Natural killer cell (primary cell): ENCODE measurements at regions not wholly inside any gene's neighbourhood (a gene's known extent, or its start where the extent isn't known, plus 50 kb on each side); places are given as distances from the start of the nearest gene placed in this dataset.

Source experiments
- ATAC-seq, 3 donors: fragments of 150-1000 bp in 2 of 3; fragments of 200-7000 bp in 1 of 3; cut with Tn5 transposase; 1 replicate in 1 of 3; 2 replicates in 2 of 3; pipeline ENCODE4 v1.10.0; 2021; ENCODE audit warnings: mild to moderate bottlenecking in 2 of 3, moderate library complexity in 2 of 3
- DNase-seq, 2 donors: peaks; one replicate each; pipeline versions ENCODE4 v3.0.0 to v3.0.0-alpha.2; 2013 to 2021; ENCODE audit warnings: mixed read lengths in 1 of 2
- H3K27ac ChIP-seq: one replicate; pipeline ENCODE4 v1.5.1; 2013; ENCODE audit warnings: mild to moderate bottlenecking, low read length
- H3K27me3 ChIP-seq: one replicate; pipeline ENCODE4 v1.6.1; 2013; ENCODE audit warnings: low read length; ENCODE audit not compliant: control insufficient read depth, insufficient read depth
- H3K36me3 ChIP-seq: one replicate; pipeline ENCODE4 v1.6.1; 2013; ENCODE audit warnings: low read length; ENCODE audit not compliant: control insufficient read depth, insufficient read depth
- H3K4me1 ChIP-seq: one replicate; pipeline ENCODE4 v1.6.1; 2013; ENCODE audit warnings: low read length; ENCODE audit not compliant: control insufficient read depth, insufficient read depth
- H3K4me3 ChIP-seq: one replicate; pipeline ENCODE4 v1.5.1; 2013; ENCODE audit warnings: low read length
- H3K9me3 ChIP-seq: one replicate; pipeline ENCODE4 v1.6.1; 2013; ENCODE audit warnings: low read length; ENCODE audit not compliant: control insufficient read depth, insufficient read depth
- H3K27ac Mint-ChIP-seq, 2 donors: one replicate each; pipeline ENCODE4 v1.8.0; 2022; ENCODE audit warnings: mild to moderate bottlenecking in 2 of 2, mixed read lengths in 2 of 2, moderate library complexity in 1 of 2
- H3K27me3 Mint-ChIP-seq, 2 donors: one replicate each; pipeline ENCODE4 v1.8.0; 2022; ENCODE audit warnings: low read depth in 2 of 2, mixed read lengths in 2 of 2
- H3K36me3 Mint-ChIP-seq: one replicate; pipeline ENCODE4 v1.8.0; 2022; ENCODE audit warnings: mixed read lengths
- H3K4me1 Mint-ChIP-seq, 2 donors: one replicate each; pipeline ENCODE4 v1.8.0; 2022; ENCODE audit warnings: mixed read lengths in 2 of 2
- H3K4me3 Mint-ChIP-seq: one replicate; pipeline ENCODE4 v1.8.0; 2022; ENCODE audit warnings: mild to moderate bottlenecking, moderate library complexity, mixed read lengths
- H3K9me3 Mint-ChIP-seq, 2 donors: one replicate each; pipeline ENCODE4 v1.8.0; 2022; ENCODE audit warnings: mixed read lengths in 2 of 2
- WGBS: methylation state at CpG from one replicate; pipeline ENCODE4 v1.1.7; 2013; ENCODE audit warnings: missing lambda C conversion rate; ENCODE audit not compliant: insufficient coverage; 5-methylcytosine and 5-hydroxymethylcytosine counted together
- intact Hi-C: fragments of 100-400 bp; cut with micrococcal nuclease; formaldehyde crosslinking; loops from one replicate; pipeline ENCODE4 v1.14.2; 2022
- TF ChIP-seq, protein P1 (sequence below): fragments of 200-600 bp; IDR thresholded peaks from one replicate; pipeline ENCODE4 v1.8.0; 2022; ENCODE audit warnings: antibody characterized with exemption

DNA sequence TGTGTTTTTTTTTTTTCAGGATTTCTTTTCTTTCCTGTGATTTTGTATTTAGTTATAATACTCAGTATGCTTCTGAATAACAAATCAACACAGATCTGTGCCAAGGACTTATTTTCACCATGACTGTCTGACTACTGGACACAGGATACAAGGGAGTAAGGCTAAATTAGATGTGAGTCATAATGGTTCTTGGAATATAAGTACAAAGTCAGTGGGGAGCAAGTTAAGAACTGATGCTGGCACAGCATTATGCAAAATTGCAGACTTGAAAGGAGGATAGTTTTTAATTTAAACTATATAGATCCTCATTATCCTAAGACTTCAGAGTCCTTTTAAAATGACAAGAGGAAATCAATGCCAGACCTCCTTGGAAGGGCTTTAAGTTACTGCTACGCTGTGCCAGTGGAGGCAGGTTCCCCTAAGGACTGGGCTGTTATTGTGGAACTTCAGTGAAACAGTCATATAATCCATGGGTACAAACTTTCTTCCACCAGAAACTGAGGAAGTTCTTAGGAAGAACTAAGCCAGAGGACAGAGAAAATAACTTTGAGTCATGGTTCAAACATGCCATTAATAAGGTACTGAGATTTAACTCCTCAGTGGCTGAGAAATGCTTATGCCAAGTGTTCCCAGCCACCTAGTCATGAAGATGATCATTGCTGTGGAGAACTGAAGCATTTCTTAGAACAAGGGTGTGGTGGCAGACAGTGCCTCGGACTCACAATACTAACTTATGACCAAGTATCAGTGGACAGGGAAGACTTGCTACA is 531.2 kb downstream of the HTR7 start:
- Mint-ChIP-seq H3K9me3 (peaks cover 8 to 16% of the 10 kb centered on the region in 2 donors), H3K27me3 (no peaks in the 10 kb centered on the region), H3K4me1 (no peaks in the 10 kb centered on the region), H3K36me3 (peaks cover 6% of the 10 kb centered on the region), H3K4me3 (no peak overlapping the region), H3K27ac (no peak overlapping the region)
- Histone ChIP-seq H3K36me3 (no peaks in the 10 kb centered on the region), H3K9me3 (no peaks in the 10 kb centered on the region), H3K4me3 (no peak overlapping the region), H3K27me3 (no peaks in the 10 kb centered on the region), H3K27ac (no peak overlapping the region), H3K4me1 (no peaks in the 10 kb centered on the region)
- TF ChIP-seq, protein P1, sequence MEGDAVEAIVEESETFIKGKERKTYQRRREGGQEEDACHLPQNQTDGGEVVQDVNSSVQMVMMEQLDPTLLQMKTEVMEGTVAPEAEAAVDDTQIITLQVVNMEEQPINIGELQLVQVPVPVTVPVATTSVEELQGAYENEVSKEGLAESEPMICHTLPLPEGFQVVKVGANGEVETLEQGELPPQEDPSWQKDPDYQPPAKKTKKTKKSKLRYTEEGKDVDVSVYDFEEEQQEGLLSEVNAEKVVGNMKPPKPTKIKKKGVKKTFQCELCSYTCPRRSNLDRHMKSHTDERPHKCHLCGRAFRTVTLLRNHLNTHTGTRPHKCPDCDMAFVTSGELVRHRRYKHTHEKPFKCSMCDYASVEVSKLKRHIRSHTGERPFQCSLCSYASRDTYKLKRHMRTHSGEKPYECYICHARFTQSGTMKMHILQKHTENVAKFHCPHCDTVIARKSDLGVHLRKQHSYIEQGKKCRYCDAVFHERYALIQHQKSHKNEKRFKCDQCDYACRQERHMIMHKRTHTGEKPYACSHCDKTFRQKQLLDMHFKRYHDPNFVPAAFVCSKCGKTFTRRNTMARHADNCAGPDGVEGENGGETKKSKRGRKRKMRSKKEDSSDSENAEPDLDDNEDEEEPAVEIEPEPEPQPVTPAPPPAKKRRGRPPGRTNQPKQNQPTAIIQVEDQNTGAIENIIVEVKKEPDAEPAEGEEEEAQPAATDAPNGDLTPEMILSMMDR = no peak
- intact Hi-C loops = no loop called here
- no peak for ATAC-seq
- DNase-seq = no peak
- WGBS = 70% methylated on average over 1 of the region's 2 CpGs

GRCh38 chr10:90327611-90328010 is 530.2 kb downstream of the HTR7 start:
- H3K27me3 ChIP-seq = no peaks in the 10 kb centered on the region
- H3K36me3 Mint-ChIP-seq = peaks cover 7% of the 10 kb centered on the region
- DNase-seq = no peak
- no peaks in the 10 kb centered on the region for H3K36me3 ChIP-seq
- no peaks in the 10 kb centered on the region for H3K4me1 ChIP-seq
- H3K27me3 Mint-ChIP-seq = no peaks in the 10 kb centered on the region
- no peak for ATAC-seq
- no peaks in the 10 kb centered on the region for H3K4me1 Mint-ChIP-seq
- H3K9me3 ChIP-seq = no peaks in the 10 kb centered on the region
- intact Hi-C loops = no loop called here
- 94% methylated on average over 4 of the region's 4 CpGs for WGBS
- H3K4me3 ChIP-seq = no peak overlapping the region
- H3K9me3 Mint-ChIP-seq = peaks cover 9 to 14% of the 10 kb centered on the region in 2 donors
- H3K27ac Mint-ChIP-seq = no peak overlapping the region
- TF ChIP-seq, protein P1 = no peak
- H3K27ac ChIP-seq = no peak overlapping the region
- H3K4me3 Mint-ChIP-seq = no peak overlapping the region

DNA sequence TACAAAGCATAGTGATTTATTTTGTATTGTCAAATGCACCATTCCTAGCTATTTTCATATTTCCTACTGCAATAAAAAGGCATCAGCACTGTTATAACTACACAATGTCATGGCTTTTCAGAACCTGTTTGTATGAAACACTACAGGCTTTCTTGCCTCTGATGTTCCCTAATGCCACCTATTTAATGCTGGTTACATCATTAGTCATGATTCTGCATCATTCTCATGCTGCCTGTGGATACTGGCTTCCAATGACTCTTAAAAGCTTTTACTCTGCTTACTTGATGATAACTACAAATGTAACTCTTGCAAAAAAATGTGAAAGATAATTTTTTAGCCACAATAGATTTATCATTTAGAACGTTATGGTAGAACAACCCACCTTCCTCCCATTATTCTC is 529.4 kb downstream of the HTR7 start:
- intact Hi-C loops = no loop called here
- WGBS = 86% methylated on average over 1 of the region's 1 CpG
- H3K4me3 ChIP-seq = no peak overlapping the region
- H3K27me3 Mint-ChIP-seq = no peaks in the 10 kb centered on the region
- H3K4me1 ChIP-seq = no peaks in the 10 kb centered on the region
- peaks cover 6% of the 10 kb centered on the region for H3K36me3 Mint-ChIP-seq
- H3K4me1 Mint-ChIP-seq = no peaks in the 10 kb centered on the region
- no peaks in the 10 kb centered on the region for H3K9me3 ChIP-seq
- peaks cover 11 to 13% of the 10 kb centered on the region in 2 donors for H3K9me3 Mint-ChIP-seq
- H3K36me3 ChIP-seq = no peaks in the 10 kb centered on the region
- no peak overlapping the region for H3K27ac ChIP-seq
- no peak overlapping the region for H3K4me3 Mint-ChIP-seq
- TF ChIP-seq, protein P1 = no peak
- no peak for ATAC-seq
- DNase-seq = no peak
- no peaks in the 10 kb centered on the region for H3K27me3 ChIP-seq
- H3K27ac Mint-ChIP-seq = no peak overlapping the region

DNA sequence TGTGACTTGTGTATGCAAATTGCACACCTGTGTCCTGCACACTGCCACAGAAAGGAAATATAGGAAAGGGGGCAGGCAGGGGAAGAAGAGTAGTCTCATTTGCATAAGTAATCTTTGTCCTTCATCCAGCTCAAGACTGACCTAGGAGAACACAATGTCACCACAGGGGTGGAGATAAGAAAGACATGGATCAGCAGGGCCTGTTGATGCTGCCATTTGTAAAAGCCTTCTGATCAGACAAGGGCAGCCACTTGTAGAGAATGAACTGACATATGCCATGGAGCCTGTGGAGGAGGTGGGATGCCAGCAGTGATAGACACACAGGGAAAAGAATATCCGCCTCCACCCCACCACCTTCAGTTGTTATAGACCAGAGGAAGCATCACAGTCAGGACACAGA is 528.9 kb downstream of the HTR7 start:
- Histone ChIP-seq H3K36me3 (no peaks in the 10 kb centered on the region), H3K27ac (no peak overlapping the region), H3K4me1 (no peaks in the 10 kb centered on the region), H3K27me3 (no peaks in the 10 kb centered on the region), H3K4me3 (no peak overlapping the region), H3K9me3 (no peaks in the 10 kb centered on the region)
- ATAC-seq (no peak), DNase-seq (no peak)
- 75% methylated on average over 1 of the region's 1 CpG for WGBS
- intact Hi-C loops = no loop called here
- Mint-ChIP-seq H3K36me3 (peaks cover 6% of the 10 kb centered on the region), H3K27ac (no peak overlapping the region), H3K27me3 (no peaks in the 10 kb centered on the region), H3K4me3 (no peak overlapping the region), H3K4me1 (no peaks in the 10 kb centered on the region), H3K9me3 (peaks cover 10 to 11% of the 10 kb centered on the region in 2 donors)
- TF ChIP-seq, protein P1 = no peak
